Suprapubic skin (tissue), 4 donors: ENCODE measurements at regions not wholly inside any gene's neighbourhood (a gene's known extent, or its start where the extent isn't known, plus 50 kb on each side); places are given as distances from the start of the nearest gene placed in this dataset.

ENCODE experiments used
- POLR2A ChIP-seq, 2 donors: fragments of 450-650 bp; IDR thresholded peaks; one replicate each; pipeline ENCODE4 v1.6.1; 2017; ENCODE audit warnings: antibody characterized with exemption in 2 of 2, mild to moderate bottlenecking in 2 of 2, moderate library complexity in 2 of 2
- POLR2AphosphoS5 ChIP-seq, 3 donors: sonication (generic); formaldehyde crosslinking; IDR thresholded peaks; one replicate each; pipeline ENCODE4 v1.6.1; 2017; ENCODE audit warnings: antibody characterized with exemption in 3 of 3
- TF ChIP-seq, protein P1 (sequence below), 2 donors: fragments of 200-600 bp in 1 of 2; fragments of 450-650 bp in 1 of 2; sonication (generic) in 1 of 2; IDR thresholded peaks; one replicate each; pipeline ENCODE4 v1.5.1; 2016 to 2019; ENCODE audit warnings: antibody characterized with exemption in 2 of 2, mild to moderate bottlenecking in 1 of 2, moderate library complexity in 1 of 2

DNA sequence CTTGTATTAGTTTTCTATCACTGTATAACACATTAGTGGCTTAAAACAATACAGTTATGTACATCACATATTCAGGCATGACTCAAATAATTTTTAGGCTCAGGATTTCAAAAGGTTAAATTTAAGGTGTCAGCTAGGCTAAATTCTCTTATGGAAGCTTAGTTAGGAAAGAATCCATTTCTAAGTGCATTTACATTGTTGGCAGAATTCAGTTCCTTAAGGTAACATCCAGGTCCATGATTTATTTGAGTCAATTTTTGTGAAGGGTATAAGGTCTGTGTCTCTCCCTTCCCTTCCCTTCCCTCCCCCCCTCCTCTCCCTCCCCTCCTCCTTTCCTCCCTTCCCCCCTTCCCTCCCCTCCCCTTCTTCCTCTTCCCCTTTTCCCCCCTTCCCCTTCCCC is 399.0 kb upstream of the CNTN5 start:
- no peak for TF ChIP-seq POLR2AphosphoS5 (IDR thresholded peaks at IDR 0.05)
- TF ChIP-seq, protein P1, sequence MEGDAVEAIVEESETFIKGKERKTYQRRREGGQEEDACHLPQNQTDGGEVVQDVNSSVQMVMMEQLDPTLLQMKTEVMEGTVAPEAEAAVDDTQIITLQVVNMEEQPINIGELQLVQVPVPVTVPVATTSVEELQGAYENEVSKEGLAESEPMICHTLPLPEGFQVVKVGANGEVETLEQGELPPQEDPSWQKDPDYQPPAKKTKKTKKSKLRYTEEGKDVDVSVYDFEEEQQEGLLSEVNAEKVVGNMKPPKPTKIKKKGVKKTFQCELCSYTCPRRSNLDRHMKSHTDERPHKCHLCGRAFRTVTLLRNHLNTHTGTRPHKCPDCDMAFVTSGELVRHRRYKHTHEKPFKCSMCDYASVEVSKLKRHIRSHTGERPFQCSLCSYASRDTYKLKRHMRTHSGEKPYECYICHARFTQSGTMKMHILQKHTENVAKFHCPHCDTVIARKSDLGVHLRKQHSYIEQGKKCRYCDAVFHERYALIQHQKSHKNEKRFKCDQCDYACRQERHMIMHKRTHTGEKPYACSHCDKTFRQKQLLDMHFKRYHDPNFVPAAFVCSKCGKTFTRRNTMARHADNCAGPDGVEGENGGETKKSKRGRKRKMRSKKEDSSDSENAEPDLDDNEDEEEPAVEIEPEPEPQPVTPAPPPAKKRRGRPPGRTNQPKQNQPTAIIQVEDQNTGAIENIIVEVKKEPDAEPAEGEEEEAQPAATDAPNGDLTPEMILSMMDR (IDR thresholded peaks at IDR 0.05) = no peak
- no peak for TF ChIP-seq POLR2A (IDR thresholded peaks at IDR 0.05)
